ENCODE measurements at regions not wholly inside any gene's neighbourhood (a gene's known extent, or its start where the extent isn't known, plus 50 kb on each side); places are given as distances from the start of the nearest gene placed in this dataset.

GRCh38 chr18:42418121-42418520 is 463.1 kb downstream of the PIK3C3 start:
- TF ChIP-seq CTCF (IDR thresholded peaks at IDR 0.05) (no peak), JUND (IDR thresholded peaks at IDR 0.05) (no peak)
